ENCODE measurements at regions not wholly inside any gene's neighbourhood (a gene's known extent, or its start where the extent isn't known, plus 50 kb on each side); places are given as distances from the start of the nearest gene placed in this dataset.

- TF ChIP-seq CTCF (conservative IDR thresholded peaks at IDR 0.05) (peak; percentile 80), EZH2 (IDR thresholded peaks at IDR 0.05; ENCODE audit: low read depth) (no peak)
Measured at GRCh38 chr9:35553670-35554543, 51.2 kb upstream of the TESK1 start.

Data from PC-9 (cell line).